Fibroblast of lung (primary cell): ENCODE measurements at regions not wholly inside any gene's neighbourhood (a gene's known extent, or its start where the extent isn't known, plus 50 kb on each side); places are given as distances from the start of the nearest gene placed in this dataset.

Source experiments
- DNase-seq, 2 donors: peaks; one replicate each; pipeline versions ENCODE4 v3.0.0 to v3.0.0-alpha.2; 2010; ENCODE audit warnings: low read depth in 2 of 2
- H2AFZ ChIP-seq: 2 replicates; pipeline ENCODE4 v1.5.1; 2012; ENCODE audit warnings: low read length, control low read depth, inconsistent platforms
- H3K27ac ChIP-seq: 2 replicates; pipeline ENCODE4 v1.5.1; 2011; ENCODE audit warnings: low read length, control low read depth; ENCODE audit not compliant: insufficient read depth
- H3K27me3 ChIP-seq: 2 replicates; pipeline ENCODE4 v1.5.1; 2011; ENCODE audit warnings: mild to moderate bottlenecking, low read length; ENCODE audit not compliant: control insufficient read depth, insufficient read depth
- H3K36me3 ChIP-seq: 2 replicates; pipeline ENCODE4 v1.5.1; 2011; ENCODE audit warnings: low read length; ENCODE audit not compliant: control insufficient read depth, insufficient read depth
- H3K4me1 ChIP-seq: 2 replicates; pipeline ENCODE4 v1.5.1; 2011; ENCODE audit warnings: low read length; ENCODE audit not compliant: control insufficient read depth, insufficient read depth; ENCODE audit errors: extremely low read depth
- H3K4me2 ChIP-seq: 2 replicates; pipeline ENCODE4 v1.5.1; 2011; ENCODE audit warnings: low read length, control low read depth; ENCODE audit not compliant: insufficient read depth; ENCODE audit errors: extremely low read depth
- H3K4me3 ChIP-seq, 4 experiments: fragments of 200-600 bp in 1 of 4; sonication (generic) in 1 of 4; replicated peaks in 1 of 4; 2 replicates each; pipeline ENCODE4 v1.5.1; 2011 to 2016; ENCODE audit warnings: low read length in 4 of 4, low read depth in 3 of 4, mild to moderate bottlenecking in 3 of 4, control low read depth in 2 of 4, inconsistent platforms in 1 of 4, mixed read lengths in 1 of 4; ENCODE audit not compliant: insufficient read depth in 1 of 4; ENCODE audit errors: control extremely low read depth in 1 of 4
- H3K79me2 ChIP-seq: 2 replicates; pipeline ENCODE4 v1.5.1; 2012; ENCODE audit warnings: mild to moderate bottlenecking, low read length, inconsistent platforms; ENCODE audit not compliant: control insufficient read depth, insufficient read depth
- H3K9ac ChIP-seq: 2 replicates; pipeline ENCODE4 v1.5.1; 2011; ENCODE audit warnings: mild to moderate bottlenecking, low read length, control low read depth; ENCODE audit not compliant: insufficient read depth
- H3K9me3 ChIP-seq: 2 replicates; pipeline ENCODE4 v1.5.1; 2012; ENCODE audit warnings: low read depth, low read length; ENCODE audit not compliant: control insufficient read depth, insufficient read depth
- H4K20me1 ChIP-seq: 2 replicates; pipeline ENCODE4 v1.5.1; 2011; ENCODE audit warnings: low read length; ENCODE audit not compliant: control insufficient read depth, insufficient read depth; ENCODE audit errors: extremely low read depth
- EZH2 ChIP-seq: IDR thresholded peaks from 2 replicates; pipeline ENCODE4 v1.5.1; 2012; ENCODE audit warnings: low read length, control low read depth, mild to moderate bottlenecking; ENCODE audit errors: missing control alignments
- TF ChIP-seq, protein P1 (sequence below), 2 donors: IDR thresholded peaks in 1 of 2; conservative IDR thresholded peaks in 1 of 2; 1 replicate in 1 of 2; 2 replicates in 1 of 2; pipeline ENCODE4 v1.5.1; 2011 to 2012; ENCODE audit warnings: low read length in 2 of 2, control low read depth in 1 of 2, inconsistent platforms in 1 of 2, low read depth in 1 of 2, mild to moderate bottlenecking in 1 of 2

DNA sequence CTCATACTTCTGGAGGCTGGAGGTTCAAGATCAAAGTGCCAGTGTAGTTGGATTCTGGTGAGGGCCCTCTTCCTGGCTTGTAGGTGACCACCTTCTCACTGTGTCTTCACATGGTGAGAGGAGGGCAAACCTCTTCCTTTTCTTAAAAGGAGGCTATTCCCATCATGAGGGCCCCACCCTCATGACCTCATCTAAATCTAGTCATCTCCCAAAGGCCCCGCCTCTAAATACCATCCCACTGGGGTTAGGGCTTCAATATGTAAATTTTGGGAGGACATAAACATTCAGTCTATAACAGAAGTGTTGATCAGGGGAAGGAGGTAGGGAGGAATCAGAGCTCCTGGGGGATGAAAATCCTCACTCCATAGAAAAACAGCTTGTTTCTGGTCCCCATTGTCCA is 60.8 kb upstream of the DIPK2B start:
- Histone ChIP-seq H3K4me3 (no peak overlapping the region), H3K79me2 (no peaks in the 10 kb centered on the region), H3K27me3 (peaks cover 3% of the 10 kb centered on the region), H3K4me1 (no peaks in the 10 kb centered on the region), H2AFZ (no peak overlapping the region), H3K9ac (no peak overlapping the region), H3K27ac (no peak overlapping the region), H3K4me2 (no peak overlapping the region), H3K36me3 (no peaks in the 10 kb centered on the region), H4K20me1 (no peaks in the 10 kb centered on the region), H3K9me3 (no peaks in the 10 kb centered on the region)
- TF ChIP-seq EZH2: no peak
- TF ChIP-seq, protein P1, sequence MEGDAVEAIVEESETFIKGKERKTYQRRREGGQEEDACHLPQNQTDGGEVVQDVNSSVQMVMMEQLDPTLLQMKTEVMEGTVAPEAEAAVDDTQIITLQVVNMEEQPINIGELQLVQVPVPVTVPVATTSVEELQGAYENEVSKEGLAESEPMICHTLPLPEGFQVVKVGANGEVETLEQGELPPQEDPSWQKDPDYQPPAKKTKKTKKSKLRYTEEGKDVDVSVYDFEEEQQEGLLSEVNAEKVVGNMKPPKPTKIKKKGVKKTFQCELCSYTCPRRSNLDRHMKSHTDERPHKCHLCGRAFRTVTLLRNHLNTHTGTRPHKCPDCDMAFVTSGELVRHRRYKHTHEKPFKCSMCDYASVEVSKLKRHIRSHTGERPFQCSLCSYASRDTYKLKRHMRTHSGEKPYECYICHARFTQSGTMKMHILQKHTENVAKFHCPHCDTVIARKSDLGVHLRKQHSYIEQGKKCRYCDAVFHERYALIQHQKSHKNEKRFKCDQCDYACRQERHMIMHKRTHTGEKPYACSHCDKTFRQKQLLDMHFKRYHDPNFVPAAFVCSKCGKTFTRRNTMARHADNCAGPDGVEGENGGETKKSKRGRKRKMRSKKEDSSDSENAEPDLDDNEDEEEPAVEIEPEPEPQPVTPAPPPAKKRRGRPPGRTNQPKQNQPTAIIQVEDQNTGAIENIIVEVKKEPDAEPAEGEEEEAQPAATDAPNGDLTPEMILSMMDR (conservative IDR thresholded peaks at IDR 0.05 in 1 of 2, IDR thresholded peaks at IDR 0.05 in 1 of 2; ENCODE audit: low read depth in 1 of 2, low read length in 2 of 2): no peak
- DNase-seq: no peak

DNA sequence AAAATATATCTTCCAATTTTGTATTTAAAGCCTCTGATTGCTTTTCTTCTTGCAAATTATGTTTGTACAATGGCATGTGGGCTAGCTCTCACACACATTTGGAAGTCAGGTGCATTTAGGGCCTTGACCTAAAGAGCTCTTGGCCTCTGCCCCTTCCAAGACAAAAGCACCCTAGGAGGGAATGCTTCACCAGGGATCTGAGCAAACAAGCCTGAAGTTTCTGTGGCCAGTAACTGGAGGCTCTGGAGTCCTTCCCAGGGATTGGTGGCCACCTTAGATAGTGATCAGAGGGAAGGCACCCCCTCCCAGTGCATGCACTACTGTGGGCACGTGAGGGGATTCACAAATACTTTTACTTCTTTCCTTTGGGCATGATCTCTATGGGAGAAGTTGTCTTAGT is 60.3 kb upstream of the DIPK2B start:
- no peak overlapping the region for H3K9ac ChIP-seq
- no peak overlapping the region for H2AFZ ChIP-seq
- no peak for DNase-seq
- no peaks in the 10 kb centered on the region for H3K9me3 ChIP-seq
- no peak overlapping the region for H3K4me3 ChIP-seq
- no peaks in the 10 kb centered on the region for H3K36me3 ChIP-seq
- H3K27ac ChIP-seq: no peak overlapping the region
- H3K79me2 ChIP-seq: no peaks in the 10 kb centered on the region
- H4K20me1 ChIP-seq: no peaks in the 10 kb centered on the region
- H3K4me2 ChIP-seq: no peak overlapping the region
- H3K4me1 ChIP-seq: no peaks in the 10 kb centered on the region
- TF ChIP-seq, protein P1 (conservative IDR thresholded peaks at IDR 0.05 in 1 of 2, IDR thresholded peaks at IDR 0.05 in 1 of 2; ENCODE audit: low read depth in 1 of 2, low read length in 2 of 2): no peak
- no peak for TF ChIP-seq EZH2
- peaks cover 3% of the 10 kb centered on the region for H3K27me3 ChIP-seq

DNA sequence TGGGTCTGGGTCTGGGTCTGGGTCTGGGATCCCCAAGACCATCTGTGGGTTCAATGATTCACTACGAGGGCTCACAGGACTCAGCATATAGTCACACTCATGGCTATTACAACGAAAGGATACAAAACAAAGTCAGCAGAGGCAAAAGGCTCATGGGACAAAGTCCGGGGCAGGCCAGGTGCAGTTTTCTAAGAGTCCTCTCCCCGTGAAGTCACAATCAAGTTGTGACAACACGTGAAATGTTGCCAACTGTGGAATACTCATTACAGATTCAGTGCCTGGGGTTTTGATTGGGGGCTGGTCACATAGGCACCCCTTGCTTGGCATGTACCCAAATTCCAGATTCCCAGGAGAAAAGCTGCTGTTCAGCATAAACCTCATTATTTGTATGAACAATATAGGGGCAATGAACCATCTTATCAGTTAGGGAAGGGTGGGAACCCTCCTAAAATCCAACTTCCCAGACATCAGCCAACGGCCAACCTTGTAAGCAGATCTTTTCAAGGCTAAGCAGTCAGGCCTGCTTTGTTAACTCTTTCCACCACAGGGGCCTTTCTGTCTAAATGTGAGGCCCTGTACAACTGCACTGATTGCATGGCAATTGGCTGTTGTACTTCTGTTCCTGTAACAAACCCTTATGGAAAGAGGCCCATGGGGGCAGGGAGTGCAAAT is 58.2 kb upstream of the DIPK2B start:
- no peak overlapping the region for H3K4me3 ChIP-seq
- TF ChIP-seq, protein P1 (conservative IDR thresholded peaks at IDR 0.05 in 1 of 2, IDR thresholded peaks at IDR 0.05 in 1 of 2; ENCODE audit: low read depth in 1 of 2, low read length in 2 of 2): no peak
- no peak for TF ChIP-seq EZH2
- H3K9me3 ChIP-seq: no peaks in the 10 kb centered on the region
- no peak for DNase-seq
- H3K4me1 ChIP-seq: no peaks in the 10 kb centered on the region
- no peaks in the 10 kb centered on the region for H3K27me3 ChIP-seq
- no peak overlapping the region for H3K4me2 ChIP-seq
- H2AFZ ChIP-seq: no peak overlapping the region
- H3K79me2 ChIP-seq: no peaks in the 10 kb centered on the region
- H3K36me3 ChIP-seq: no peaks in the 10 kb centered on the region
- no peak overlapping the region for H3K9ac ChIP-seq
- H4K20me1 ChIP-seq: no peaks in the 10 kb centered on the region
- H3K27ac ChIP-seq: no peak overlapping the region
